NCI-H146 treated with DMSO at 0.1 percent for 48 hours (cell line): ENCODE measurements at regions not wholly inside any gene's neighbourhood (a gene's known extent, or its start where the extent isn't known, plus 50 kb on each side); places are given as distances from the start of the nearest gene placed in this dataset.

Experiments
- DNase-seq: peaks from one replicate; lab custom pipeline; 2025; ENCODE audit not compliant: unreplicated experiment; lab: John Stamatoyannopoulos, UW

DNA sequence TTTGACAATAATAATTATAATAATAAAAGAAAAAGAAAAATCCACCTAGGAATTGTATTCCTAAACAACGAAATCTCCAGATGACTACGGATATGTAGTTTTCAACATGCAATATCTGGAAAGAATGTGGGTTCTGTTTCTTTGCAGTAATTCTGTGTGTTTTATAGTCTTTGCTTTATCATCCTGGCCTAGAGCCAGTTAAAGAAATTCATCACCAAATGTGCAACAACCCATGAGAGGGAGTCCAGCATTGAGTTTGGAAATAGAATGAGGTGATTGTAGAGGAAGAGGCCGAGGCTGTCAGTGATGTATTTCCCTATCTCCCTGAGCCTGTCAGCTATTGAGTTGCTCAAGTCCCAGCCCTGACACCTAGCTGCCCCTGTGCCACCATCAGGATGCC lies 200.5 kb upstream of the DCN start:
- DNase-seq = no peak

DNA sequence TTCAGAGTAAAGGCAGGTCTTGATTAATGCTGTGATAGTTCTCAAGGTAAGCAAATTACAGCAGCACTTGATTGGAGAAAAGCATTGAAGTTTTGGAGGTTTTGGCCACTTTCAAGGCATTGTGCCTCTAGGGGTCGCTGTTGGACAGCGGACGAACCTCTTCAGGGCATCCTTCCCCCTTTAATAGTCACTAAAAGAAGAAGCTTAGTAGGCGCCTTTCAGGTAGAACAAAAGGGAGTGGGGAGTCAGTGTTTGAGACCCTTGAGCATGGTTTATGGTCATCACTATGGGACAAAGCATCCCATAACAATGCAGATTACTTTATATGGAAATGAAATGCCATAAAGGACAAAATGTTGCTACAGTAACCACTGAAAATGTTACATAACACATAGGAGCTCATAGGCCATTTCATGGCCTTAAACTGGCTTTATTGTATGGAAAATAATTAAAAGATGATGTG lies 199.5 kb upstream of the DCN start:
- DNase-seq = peak; percentile 68

DNA sequence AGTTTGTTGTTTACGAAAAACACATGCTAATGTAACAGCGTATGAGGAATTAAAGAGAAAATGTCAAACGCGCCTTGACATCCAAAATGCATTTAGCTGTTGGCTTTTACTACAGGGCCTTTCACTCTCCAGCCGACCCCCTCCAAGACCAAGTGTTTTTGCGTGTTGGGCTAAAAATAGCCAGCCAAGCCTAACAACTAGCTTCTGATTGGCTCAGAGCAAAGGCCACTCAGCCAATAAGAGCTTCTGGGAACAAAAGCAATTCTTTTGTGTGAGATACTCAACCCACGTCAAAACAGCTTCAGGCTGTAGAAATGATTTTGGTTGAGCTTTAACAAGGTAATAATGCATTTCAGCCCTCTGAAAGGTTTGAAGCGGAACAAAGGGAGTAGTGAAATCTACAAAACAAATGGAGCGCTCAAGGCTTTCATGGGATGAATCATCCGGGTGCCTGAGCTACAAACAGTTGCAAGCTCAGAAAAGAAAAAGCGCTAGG lies 198.7 kb upstream of the DCN start:
- DNase-seq = no peak

DNA sequence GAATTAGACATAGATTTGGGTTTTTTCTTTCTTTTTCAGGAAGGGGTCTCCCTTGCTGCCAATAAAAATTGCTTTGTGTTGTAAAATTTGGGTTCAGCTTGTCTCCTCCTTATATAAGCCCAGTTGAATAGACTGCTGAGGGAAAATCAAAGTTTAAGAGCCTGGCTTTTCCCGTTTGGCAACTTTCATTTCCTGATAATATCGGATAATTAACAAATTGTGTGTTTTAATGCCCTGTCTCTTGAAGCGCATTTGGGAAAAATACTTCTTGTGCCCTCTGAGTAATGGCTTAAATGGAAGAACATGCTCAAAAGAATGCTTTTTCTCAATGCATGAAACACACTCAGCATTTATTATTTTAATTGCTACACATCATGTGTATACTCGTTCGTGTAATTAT lies 198.0 kb upstream of the DCN start:
- DNase-seq = no peak

DNA sequence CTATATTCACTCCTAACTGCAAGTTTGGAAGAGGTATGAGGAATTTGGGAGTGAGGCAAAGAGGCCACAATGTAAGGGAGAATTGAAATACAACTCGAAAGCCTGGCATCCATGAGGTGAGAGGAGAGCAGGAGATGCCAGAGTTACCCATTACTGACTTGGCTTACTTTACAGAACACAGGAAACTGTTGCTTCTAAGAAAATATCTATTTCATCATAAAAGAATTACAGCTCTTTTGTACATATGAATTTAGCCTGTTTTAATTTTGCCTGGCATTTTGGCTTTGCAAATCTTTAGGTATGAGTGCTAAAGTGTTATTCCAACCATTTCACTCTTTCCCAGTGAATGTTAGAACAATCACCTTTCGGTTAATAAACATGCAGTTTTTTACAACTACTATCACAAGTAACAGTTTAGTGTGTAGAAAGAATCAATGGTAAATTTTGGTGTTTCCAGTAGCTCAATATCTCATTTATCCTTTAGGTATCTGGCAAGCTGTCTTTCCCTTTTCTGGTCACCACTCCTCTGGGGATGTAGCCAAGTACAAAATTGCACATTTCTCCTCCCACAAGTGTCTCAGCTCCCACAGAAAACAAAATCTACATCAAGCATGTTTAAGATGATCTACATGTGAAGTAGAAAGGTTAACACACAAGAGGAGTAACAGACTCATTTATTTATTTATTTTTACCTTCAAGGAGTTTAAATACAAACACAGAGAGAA lies 196.6 kb upstream of the DCN start:
- DNase-seq = no peak

DNA sequence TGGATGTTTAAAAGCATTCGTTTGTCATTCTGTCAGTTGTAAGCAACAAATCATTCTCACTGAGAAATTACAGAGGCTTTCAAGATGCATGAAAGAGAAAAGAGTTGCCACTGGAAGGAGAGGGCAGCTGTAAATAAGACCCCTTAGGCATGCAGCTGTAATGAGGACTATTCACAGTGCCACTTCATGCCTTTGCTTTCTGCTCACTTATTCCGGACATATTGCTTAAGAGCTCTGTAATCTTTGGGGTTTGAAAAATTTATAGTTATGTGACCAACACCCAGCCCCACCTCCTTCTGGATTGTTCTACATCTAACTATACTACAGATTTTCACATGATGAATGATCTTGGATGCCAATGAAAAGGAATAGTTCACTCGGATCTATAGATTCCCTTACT lies 194.8 kb upstream of the DCN start:
- no peak for DNase-seq

DNA sequence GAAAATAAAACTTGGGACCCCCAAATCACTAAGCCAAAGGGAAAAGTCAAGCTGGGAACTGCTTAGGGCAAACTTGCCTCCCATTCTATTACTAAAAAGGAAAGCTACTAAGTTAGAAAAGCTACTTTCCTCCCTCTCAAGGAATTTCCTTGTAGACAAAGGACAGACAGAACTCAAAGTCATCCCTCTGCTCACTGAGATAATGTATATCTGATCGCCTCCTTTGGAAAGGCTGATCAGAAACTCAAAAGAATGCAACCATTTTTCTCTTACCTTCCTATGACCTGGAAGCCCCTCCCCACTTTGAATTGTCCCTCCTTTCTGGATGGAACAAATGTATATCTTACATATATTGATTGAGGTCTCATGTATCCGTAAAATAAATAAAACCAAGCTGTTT lies 190.5 kb upstream of the DCN start:
- no peak for DNase-seq

DNA sequence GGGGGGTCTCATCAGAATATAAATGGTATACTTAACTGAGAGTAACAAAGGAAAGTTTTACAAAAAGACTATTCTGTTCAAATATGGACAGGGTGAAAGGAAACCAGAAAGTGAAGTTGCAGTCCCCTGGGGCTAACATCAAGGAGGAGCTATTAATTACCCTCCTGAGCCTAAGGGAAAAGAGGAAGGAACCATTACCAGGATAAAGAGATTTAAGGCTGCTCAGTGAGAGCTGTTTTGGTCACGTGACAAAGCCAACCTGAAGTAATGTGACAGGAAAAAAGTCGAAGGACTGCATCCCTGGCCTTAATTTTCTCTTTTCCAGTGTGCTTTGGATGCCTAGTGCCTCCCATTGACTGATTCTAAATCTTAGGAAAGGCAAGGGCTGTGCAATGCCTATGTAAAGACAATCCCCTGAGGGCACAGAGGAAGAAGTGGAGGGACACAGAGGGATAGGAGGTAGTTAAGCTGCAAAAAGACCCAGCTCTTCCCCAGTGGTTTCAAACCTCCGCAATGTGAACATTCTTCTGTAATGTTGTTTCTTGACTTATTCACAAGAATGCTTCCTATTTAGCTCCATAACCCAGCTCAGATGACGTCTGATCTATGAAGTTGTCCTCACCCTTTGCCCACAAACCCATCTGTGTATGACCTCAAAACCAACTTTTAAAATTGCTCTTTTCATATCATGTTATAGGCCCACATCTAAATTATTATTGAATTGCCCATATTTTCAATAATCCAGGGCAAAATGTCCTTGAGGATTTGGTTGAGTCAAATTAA lies 187.7 kb upstream of the DCN start:
- DNase-seq = no peak

DNA sequence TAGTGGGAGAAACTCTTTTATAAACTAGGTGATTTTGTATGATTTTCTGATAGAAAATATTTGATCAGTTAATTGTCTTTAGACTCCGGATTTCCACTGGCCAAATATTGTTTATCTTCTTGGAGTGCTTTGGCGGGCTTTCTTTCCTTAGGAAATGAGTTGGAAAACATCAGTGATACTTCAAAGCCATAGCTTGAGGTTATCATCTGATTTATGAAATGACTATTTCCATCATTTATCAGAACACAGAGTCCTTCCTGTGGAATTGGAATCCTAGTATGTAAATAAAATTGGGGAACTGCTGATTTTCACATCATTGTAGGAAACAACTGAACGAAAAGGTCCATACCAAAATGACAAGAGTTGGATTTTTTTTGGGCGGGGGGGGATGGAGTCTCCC lies 186.0 kb upstream of the DCN start:
- DNase-seq = no peak

DNA sequence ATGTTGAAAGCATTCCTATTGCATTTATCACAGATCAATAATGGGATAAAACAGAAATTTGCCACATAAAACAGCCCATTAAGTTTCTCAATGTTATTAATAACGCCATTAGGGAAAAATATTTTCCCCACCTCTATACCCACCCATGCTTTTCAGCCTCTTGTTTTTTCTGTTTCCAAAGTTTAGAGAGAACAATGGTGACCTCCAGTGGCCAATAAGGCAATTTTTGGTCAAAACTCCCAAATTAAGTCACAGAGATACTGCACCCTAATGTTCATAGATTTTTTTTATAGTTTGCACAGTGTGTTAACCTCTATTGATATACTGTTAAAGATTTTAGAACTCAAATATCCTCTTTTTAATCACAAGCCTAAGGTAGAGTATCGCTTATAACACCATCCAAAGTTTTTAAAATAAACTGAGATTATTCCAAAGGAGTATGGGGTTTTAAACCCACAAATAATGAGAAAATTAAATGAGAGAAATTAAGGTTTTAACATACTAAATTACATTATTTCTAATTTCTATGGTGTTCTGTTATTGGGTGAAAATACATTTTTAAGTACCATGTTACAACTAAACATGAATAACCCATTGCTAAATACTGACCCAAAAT lies 184.7 kb upstream of the DCN start:
- no peak for DNase-seq

DNA sequence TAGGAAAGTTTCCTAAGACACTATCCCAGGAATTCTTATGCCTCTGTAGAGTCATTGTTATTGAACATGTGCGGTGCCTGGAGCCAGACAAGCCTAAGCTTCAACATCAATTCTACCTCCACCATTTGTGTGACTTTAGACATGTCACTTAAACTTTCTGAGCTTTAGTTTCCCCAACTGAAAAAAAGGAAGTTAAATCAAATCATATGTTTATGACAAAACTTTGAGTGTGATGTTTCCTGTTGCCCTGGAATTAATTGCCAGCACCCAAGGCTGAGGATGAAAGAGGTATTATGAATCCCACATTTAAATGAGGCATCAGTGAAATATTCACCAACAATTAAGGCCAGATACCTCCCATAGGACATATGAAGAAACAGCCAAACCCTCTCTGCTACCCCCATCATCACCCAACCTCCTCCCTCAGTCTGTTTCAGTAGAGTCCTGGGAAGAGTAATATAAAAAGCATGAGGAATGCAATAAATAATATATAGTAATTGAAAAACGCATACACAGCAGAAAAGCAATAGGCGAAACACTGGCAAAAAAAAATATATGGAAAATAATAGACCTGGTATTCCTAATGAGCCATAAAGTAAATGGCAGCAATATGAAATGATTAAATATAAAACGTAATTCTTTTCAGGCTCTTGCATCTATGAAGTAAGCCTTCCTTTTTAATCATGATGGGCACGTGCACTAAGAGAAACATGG lies 182.0 kb upstream of the DCN start:
- DNase-seq = no peak

DNA sequence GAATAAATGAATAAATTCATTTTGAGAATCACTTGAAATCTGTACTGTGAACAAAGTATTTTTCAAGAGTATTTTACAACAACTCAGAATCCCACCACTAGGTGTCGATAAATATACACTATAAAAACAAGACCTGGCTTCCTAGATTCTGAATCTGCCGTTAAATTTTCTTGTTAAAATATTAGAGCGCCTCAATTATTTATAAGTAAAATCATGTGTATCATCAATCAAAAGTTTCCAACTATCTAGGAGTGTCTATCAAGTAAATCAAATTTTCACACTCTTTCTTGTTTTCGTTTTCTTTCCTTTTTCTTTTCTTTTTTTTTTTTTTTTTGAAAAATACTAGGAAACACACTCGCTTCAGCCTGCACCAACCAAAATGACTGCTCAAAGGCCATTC lies 179.2 kb upstream of the DCN start:
- peak; percentile 30 for DNase-seq

DNA sequence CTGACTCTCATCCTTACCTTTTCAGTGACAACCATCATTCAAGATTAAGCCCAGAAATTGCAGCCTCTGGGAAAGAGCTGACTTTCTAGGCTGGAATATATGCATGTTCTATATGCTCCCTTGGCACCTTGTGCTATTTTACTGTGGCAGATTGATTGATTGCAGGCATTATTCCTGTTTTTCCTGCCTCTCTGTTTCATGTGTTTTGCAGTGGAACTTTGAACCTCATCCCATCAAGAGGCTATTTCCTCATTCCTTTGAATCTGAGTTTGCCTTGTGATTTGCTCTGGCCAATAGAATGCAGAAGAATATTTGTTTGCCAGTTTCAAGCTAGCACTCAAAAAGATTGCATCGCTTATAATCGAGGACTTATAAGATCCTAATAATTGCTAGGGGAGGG lies 174.8 kb upstream of the DCN start:
- DNase-seq = no peak

DNA sequence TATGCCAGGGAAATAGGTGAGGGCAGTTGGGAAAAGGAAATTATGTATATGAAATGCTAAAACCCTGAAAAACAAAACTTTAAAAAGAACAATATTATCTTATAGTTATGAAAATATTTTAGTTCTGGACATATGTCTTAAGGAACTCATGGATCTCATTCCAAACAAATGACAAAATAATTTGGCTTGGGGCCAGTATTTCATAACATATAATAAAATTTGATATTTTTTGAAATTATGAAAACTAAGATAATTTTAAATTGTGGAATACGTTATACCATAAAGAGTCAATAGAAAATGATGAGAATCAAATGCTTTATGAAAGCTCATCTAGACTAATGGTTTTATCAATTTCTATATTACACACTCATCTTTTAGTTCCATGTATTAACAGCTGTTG lies 173.8 kb upstream of the DCN start:
- no peak for DNase-seq

DNA sequence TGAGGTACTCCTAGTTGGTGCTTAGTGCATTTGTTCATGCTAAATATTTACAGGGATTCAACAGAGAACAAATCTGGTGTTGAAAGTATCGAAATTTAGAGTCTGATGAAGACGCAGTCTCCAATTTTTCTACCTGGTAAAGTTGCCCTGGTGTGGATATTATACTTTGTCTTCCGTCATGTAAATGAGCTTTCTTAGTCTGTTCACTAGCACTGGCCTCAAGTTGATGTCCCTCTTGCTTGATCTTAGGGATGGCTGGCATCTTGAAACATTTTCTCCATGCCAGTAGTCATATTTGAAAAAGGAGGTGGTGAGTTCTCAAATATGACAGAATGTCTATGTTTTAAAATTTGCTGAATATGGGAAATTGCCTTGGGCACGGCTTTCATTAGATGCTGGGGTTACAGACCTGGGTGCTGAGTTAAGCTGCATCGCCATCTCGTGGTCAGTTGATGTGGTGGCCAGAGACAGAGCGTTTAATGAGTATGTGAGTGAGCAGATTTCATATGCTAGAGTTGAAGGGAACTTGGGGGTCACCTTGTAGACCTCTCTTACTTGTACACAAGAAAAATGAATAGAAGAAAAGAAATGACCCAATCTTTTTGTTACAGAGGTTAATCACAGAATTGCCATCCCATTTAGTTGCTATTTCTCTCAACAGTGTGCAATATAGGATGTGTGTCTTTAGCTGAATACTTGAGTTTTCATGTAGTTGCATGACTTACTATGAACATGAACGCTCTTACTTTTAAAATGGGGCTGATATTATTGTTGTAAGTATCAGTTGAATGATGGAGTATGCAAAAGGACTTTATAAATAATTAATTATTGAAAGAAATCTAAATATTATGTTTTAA lies 172.8 kb upstream of the DCN start:
- DNase-seq = peak; percentile 36

DNA sequence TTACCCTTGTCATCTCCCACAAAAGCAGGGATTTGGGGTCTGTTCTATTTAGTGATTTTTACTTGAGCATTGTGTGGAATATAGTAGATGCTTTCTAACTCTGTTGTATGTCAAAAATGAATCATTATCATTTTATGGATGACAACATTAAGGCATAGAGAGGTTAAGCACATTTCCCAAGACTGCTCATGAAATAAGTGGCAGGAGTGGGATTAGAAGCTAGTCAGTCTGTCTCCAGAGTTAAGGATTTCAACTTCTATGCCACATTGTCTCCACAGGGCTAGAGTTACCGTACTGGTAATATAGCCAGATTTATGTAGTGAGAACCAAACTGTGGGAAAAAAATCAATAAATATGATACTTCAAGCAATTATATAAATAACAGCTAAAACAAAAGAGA lies 170.6 kb upstream of the DCN start:
- DNase-seq = no peak

DNA sequence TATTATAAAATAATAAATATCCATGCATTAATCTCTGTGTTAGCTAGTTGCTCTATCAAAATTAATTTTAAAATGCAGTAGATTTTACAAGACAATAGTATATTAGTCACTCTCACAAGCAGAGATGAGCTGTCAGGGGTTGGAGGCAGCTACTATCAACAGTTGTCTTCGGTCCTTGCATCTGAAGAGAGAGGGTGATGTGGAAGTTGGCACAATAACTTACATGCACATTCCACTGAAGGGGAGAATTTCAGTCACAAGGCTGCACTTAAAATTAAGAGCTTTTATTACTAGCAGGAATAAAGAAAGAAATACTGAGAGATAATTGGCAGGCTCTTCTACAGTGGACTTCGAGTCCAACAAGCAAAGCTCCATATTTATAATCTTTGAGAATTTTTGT lies 166.9 kb upstream of the DCN start:
- DNase-seq = no peak

DNA sequence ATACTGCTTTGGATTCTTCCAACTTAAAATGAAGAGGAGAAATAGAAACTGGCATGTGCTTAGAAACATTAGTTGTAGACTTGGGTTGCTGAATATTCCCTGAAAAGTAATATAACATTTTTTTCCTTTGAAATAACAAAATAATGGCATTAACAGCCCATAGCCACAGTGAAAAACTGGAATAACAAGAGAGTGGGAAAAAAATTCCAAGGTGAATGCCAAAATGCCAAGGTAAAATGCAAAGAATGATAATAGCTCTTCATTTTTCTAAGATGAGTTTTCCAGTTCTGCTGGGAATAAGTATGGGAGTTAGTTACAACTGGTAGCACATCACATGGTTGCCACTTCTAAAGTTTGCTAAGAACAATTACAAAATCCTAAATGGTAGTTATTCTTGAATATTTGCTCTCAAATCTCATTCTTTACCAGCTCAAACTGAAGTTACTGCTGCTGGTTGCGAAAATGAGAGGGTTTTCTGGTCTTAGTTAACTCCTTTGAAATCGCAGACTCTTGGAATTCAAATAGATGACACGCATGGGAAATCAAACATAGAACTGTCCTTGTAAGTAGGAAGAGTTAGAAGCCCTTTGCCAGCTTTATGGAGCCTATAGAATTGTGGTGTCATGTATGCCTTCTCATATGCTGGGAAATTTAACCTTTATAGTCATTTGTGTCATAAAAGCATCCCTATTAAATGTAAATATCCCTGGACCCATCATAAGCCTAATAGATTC lies 165.0 kb upstream of the DCN start:
- DNase-seq = no peak

DNA sequence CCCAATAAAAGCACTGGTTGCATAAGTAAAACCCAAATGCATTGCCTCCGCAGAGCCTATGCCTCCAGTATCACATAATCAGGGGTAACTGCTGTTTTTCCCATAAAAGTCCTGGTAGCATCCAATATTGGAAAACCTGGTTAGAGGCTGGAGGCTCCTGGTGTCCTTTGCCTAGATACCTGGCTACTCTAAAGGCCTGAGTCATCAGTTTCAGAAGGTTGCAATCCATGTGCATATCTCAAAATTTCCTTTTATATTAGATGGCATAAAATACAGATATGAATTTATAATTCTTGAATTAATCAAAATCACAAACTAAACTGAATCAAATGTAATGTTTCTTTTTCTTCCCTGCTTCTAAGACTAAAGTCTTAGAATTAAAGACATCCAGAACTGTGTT lies 164.2 kb upstream of the DCN start:
- no peak for DNase-seq

DNA sequence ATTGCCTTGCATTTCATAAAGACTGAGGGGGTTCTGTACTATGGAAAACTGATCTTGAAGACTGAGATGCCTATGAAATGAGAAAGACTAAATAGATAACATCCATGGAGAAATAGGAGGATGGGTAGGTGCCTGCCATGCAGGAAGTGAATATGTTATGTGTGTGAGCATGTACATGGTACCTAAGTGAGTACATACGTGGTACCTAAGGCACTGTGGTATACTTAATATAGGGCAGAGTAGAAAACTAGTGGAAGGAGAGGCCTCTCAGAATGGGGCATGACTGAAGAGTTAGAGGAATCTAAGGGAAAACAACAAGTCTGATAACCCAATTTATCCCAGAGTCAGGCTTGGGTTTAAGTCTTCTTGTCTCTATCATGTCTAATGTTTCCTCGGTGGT lies 161.8 kb upstream of the DCN start:
- DNase-seq = no peak
